ENCODE measurements at regions not wholly inside any gene's neighbourhood (a gene's known extent, or its start where the extent isn't known, plus 50 kb on each side); places are given as distances from the start of the nearest gene placed in this dataset.
"Not testable (repeated sequence)": the region's sequence is repeated elsewhere in the genome, so short reads cannot be mapped to it uniquely, and the experiment has no call there.

GRCh38 chr1:194474701-194475100, 1288.3 kb upstream of the B3GALT2 start:
- FAIRE-seq, result no peak
- no peak for DNase-seq (ENCODE audit: low spot score)

- DNase-seq (ENCODE audit: low spot score) (no peak), FAIRE-seq (no peak)
Measured at GRCh38 chr1:194473766-194474165, 1287.4 kb upstream of the B3GALT2 start.

- DNase-seq (ENCODE audit: low spot score) (no peak), FAIRE-seq (no peak)
Measured at GRCh38 chr1:194469282-194469681, 1282.9 kb upstream of the B3GALT2 start.

GRCh38 chr1:194466706-194467105, 1280.3 kb upstream of the B3GALT2 start:
- FAIRE-seq (no peak), DNase-seq (ENCODE audit: low spot score) (no peak)

- DNase-seq (ENCODE audit: low spot score), result no peak
- FAIRE-seq, result no peak
Measured at GRCh38 chr1:194447636-194448035, 1261.2 kb upstream of the B3GALT2 start.

GRCh38 chr1:194445244-194445643, 1258.8 kb upstream of the B3GALT2 start:
- no peak for DNase-seq (ENCODE audit: low spot score)
- FAIRE-seq, result no peak

- FAIRE-seq, result no peak
Measured at GRCh38 chr1:194442901-194443575, 1256.6 kb upstream of the B3GALT2 start.

GRCh38 chr1:194437135-194437534, 1250.7 kb upstream of the B3GALT2 start:
- DNase-seq (ENCODE audit: low spot score) (no peak), FAIRE-seq (no peak)

More at GRCh38 chr1:194442901-194443575, 1256.6 kb upstream of the B3GALT2 start:
- no peak for DNase-seq (ENCODE audit: low spot score)

- no peak for FAIRE-seq
- no peak for DNase-seq (ENCODE audit: low spot score)
Measured at GRCh38 chr1:194431121-194431520, 1244.7 kb upstream of the B3GALT2 start.

DNA sequence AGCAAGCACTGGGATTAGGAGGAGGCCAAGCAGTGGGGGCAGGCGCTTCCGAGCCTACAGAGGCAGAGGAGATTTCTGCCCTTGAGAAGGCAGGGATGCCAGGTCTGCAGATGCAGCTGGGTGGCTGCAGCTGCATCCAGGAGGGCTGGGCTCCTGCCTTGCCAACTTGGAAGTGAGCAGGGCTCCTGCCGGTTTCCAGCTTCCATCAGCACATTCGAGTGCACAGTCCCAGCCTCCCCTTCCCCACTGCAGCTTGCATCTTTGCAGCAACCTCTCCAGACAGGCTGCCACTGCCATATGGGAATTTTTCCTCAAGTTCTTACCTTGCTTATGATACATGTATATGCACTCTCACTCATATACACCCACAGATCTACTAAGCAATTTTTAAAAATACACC, 1234.3 kb upstream of the B3GALT2 start:
- no peak for FAIRE-seq
- DNase-seq (ENCODE audit: low spot score), result no peak

DNA sequence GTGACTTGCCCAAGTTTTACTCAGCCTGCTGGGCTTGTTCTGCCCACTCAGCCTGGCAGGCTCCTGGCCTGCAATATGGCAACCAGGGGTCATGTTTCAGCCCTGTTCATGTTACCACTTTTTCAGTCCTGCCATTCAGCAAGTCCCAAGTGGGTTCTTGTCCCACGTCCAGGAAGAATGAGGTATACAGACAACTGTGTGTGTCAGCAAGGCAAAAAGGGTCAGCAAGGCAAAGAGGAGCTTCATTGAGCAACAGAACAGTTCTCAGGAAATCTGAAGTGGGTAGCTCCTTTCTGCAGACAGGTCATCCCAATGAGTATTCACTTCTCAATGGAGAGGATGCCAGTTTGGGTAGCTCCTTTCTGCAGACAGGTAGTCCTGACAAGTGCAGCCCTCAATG, 1233.3 kb upstream of the B3GALT2 start:
- DNase-seq (ENCODE audit: low spot score), result no peak
- FAIRE-seq, result no peak

GRCh38 chr1:194410756-194411155, 1224.3 kb upstream of the B3GALT2 start:
- FAIRE-seq, result no peak
- no peak for DNase-seq (ENCODE audit: low spot score)

- peak; percentile 36 for DNase-seq (ENCODE audit: low spot score)
- not testable (repeated sequence) for FAIRE-seq
Measured at GRCh38 chr1:194407238-194407637, 1220.8 kb upstream of the B3GALT2 start.

- DNase-seq (ENCODE audit: low spot score) (no peak), FAIRE-seq (no peak)
Measured at GRCh38 chr1:194394676-194395075, 1208.3 kb upstream of the B3GALT2 start.

DNA sequence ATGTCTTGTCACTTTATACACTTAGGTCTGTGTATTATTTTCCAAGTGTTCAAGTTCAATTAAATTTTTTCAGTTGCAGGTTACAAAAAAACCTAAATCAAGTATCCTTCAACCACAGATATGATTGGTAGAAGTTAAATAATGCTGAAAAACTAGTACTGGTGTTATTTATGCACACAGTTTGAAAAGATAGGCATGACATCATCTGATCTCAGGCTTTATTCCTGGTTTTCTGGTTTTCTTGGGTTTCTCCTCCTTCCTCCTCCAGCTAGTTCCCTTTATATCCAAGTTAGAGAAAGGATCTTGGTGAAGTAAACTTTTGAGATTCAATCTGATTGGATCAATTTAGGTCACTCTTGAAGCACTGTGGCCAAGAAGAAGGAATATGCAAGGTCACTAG, 1201.1 kb upstream of the B3GALT2 start:
- FAIRE-seq, result no peak
- no peak for DNase-seq (ENCODE audit: low spot score)

DNA sequence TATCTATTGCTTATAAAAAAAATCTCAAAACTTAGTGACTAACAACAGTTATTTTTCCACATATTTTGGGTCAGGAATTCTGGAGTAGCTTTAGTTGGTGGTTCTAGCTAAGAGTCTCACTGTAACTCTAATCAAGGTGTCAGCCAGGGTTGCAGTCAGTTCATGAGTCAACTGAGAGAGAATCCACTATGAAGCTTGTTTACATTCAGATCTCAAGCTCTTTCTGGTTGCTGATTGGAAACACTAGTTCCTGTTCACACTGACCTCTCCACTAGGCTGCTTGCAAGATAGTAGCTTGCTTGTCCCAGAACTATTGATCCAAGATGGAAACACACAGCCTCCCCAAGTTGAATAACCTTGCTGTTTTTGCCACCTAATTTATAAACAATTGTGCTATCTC, 1192.1 kb upstream of the B3GALT2 start:
- DNase-seq (ENCODE audit: low spot score) (no peak), FAIRE-seq (no peak)

DNA sequence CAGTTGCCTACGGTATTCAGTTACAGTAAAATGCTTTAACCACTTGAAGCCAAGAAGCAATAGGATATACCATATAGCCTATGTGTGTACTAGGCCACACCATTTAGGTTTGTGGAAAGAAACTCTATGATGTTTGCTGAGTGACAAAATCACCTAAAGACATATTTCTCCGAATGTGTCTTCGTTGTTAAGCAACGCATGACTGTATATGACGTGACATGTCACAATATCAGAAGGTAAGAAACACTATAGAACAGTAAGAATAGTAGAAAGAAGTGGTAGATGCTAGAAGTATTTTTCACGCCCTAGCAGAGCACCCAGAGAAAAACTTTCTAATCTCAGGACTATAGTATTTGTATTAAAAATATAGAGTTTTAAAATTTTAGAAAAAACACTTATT, 1188.2 kb upstream of the B3GALT2 start:
- FAIRE-seq, result no peak
- no peak for DNase-seq (ENCODE audit: low spot score)

DNA sequence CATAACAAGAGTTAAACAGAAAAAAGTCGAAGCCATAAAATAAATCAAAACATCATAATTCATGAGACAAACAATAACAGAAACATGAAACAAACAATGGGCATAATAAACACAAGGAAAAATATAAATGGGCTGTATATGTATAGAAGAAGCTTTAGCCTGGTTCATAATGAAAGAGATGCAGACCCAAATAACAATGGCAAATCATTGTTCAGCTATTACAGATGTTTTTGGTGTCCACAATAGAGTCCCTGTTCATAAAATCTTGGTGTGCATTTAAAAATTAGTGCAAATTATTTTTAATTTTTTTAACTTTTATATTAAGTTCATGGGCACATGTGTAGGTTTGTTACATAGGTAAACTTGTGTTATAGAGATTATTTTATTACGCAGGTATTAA, 1185.9 kb upstream of the B3GALT2 start:
- no peak for FAIRE-seq
- no peak for DNase-seq (ENCODE audit: low spot score)

- FAIRE-seq (no peak), DNase-seq (ENCODE audit: low spot score) (no peak)
Measured at GRCh38 chr1:194369622-194370021, 1183.2 kb upstream of the B3GALT2 start.

- FAIRE-seq (no peak), DNase-seq (ENCODE audit: low spot score) (no peak)
Measured at GRCh38 chr1:194369060-194369459, 1182.6 kb upstream of the B3GALT2 start.

DNA sequence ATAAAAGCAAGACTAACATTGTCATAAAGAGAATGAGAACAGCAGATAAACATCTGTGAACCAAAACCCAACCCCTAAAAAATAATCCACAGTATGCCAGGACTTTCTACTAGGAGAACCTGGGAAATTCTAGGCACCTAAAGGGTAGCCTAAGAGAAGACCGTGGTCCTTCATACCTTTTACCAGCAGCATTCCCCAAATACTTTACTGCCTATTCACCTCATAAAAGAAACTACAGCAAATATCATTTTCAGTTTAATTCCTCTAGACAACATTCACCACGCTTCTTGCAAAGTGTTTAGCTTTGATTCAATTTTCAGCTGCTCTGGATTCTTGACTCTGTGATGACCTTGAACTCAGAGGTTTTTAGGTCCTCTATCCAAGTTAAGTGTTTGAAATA, 1180.7 kb upstream of the B3GALT2 start:
- DNase-seq (ENCODE audit: low spot score) (no peak), FAIRE-seq (no peak)

GRCh38 chr1:194366705-194367104, 1180.3 kb upstream of the B3GALT2 start:
- no peak for FAIRE-seq
- DNase-seq (ENCODE audit: low spot score), result no peak

DNA sequence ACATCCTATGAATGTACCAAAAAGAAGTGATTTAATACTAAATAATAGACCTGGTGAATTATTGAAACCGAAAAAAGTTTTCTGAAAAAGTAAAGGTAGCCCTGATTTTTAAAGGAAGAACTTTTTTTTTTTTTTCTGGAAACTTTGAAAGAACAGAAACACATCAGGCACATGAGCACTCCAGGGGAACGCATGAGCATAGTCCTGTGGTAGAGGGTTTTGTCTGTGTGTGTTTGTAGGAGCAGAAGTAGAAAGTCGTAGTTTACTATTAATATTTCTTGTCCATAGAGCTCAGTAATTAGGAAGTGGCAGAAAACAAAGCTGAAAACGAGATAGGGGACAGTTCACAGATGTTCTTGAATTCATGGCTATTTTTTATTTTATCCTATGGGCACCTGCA, 1175.9 kb upstream of the B3GALT2 start:
- FAIRE-seq (no peak), DNase-seq (ENCODE audit: low spot score) (no peak)

All from RCC 7860 (cell line).